ENCODE measurements at regions not wholly inside any gene's neighbourhood (a gene's known extent, or its start where the extent isn't known, plus 50 kb on each side); places are given as distances from the start of the nearest gene placed in this dataset.

DNA sequence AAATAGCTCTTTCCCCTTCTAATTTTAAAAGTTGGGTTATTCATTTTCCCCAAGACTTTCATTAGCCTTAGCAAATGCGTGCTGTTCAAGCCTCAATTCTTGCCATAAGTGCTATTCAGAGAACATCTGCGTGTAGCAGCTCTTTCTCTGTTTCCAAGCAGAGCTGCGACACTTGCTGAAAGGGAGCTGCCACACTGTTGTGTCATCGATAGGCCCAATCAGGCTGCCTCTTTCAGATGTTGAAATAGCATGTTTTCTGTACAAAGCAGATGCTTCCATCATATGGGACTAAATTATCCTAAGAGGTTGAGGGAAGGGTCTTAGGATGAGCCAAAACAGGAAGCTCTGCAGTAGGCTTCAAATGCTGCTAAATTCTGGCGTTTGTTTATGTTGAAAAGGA is 220.9 kb upstream of the CDC14C start:
- TF ChIP-seq, protein P1, sequence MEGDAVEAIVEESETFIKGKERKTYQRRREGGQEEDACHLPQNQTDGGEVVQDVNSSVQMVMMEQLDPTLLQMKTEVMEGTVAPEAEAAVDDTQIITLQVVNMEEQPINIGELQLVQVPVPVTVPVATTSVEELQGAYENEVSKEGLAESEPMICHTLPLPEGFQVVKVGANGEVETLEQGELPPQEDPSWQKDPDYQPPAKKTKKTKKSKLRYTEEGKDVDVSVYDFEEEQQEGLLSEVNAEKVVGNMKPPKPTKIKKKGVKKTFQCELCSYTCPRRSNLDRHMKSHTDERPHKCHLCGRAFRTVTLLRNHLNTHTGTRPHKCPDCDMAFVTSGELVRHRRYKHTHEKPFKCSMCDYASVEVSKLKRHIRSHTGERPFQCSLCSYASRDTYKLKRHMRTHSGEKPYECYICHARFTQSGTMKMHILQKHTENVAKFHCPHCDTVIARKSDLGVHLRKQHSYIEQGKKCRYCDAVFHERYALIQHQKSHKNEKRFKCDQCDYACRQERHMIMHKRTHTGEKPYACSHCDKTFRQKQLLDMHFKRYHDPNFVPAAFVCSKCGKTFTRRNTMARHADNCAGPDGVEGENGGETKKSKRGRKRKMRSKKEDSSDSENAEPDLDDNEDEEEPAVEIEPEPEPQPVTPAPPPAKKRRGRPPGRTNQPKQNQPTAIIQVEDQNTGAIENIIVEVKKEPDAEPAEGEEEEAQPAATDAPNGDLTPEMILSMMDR (IDR thresholded peaks at IDR 0.05; ENCODE audit: poor library complexity) = no peak
- TF ChIP-seq EZH2phosphoT487 (IDR thresholded peaks at IDR 0.05; ENCODE audit: low read depth, severe bottlenecking, unreplicated experiment) (no peak), EZH2 (IDR thresholded peaks at IDR 0.05; ENCODE audit: borderline replicate concordance) (no peak)
